HG03342 (cell line): ENCODE measurements at regions not wholly inside any gene's neighbourhood (a gene's known extent, or its start where the extent isn't known, plus 50 kb on each side); places are given as distances from the start of the nearest gene placed in this dataset.
"Not testable (repeated sequence)": the region's sequence is repeated elsewhere in the genome, so short reads cannot be mapped to it uniquely, and the experiment has no call there.

ENCODE experiments used
- ATAC-seq: cut with Tn5 transposase; IDR thresholded peaks from one replicate; pipeline ENCODE4 v1.9.1; 2021; ENCODE audit warnings: mild to moderate bottlenecking, moderate library complexity; ENCODE audit not compliant: unreplicated experiment

DNA sequence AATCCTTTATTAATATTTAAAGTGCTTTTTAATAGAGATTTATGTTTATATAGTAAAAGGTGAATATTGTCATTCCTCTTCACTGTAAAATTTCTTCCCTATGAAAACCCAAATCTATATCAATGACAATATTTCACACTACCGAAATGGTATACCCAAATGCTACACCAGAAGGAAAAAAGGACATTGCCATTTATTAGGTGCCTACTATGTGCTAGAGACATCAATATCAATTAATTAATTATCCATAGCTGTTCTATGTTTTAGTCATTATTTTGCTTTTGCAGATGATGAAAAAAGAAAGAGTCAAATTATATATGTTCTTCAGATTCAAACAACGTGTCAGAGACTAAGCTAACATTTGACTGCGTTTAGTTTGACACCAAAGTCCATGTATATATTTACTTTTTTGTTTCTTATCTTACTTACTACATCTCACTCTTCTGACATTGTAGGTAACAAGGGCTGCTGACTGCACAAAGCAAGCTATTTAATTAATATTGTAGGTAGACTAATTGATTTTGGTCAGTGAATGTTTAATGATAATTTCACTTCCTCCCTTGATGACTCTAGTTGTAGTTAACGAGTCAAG, 614.0 kb upstream of the FOXG1 start:
- ATAC-seq = no peak

DNA sequence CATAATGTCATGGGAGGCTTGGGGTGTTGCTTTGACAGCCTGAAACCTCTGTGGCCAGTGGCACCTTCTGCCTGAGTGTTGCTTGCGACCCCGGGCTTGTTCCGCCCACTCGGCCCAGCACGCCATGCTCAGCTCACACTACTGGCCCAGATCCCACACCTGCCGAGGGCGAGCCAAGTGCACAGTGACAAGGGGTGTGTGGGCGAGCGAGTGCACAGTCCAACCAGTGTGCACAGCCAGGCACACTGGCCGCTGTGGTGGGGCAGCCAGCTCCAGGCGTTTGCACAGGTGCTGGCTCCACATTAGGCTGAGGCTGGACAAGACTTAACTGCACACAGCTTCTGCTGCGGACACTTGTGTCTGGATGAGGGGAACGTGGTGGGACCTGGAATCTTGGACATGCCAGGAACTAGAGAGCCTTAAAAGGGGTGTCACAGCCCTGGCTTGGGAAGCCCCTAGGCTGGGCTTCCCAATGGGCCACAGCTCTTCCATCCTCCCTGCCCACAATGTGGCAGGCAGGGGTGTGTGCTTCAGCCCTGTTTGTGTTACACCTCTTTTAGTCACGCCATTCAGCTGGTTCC, 609.2 kb upstream of the FOXG1 start:
- no peak for ATAC-seq

DNA sequence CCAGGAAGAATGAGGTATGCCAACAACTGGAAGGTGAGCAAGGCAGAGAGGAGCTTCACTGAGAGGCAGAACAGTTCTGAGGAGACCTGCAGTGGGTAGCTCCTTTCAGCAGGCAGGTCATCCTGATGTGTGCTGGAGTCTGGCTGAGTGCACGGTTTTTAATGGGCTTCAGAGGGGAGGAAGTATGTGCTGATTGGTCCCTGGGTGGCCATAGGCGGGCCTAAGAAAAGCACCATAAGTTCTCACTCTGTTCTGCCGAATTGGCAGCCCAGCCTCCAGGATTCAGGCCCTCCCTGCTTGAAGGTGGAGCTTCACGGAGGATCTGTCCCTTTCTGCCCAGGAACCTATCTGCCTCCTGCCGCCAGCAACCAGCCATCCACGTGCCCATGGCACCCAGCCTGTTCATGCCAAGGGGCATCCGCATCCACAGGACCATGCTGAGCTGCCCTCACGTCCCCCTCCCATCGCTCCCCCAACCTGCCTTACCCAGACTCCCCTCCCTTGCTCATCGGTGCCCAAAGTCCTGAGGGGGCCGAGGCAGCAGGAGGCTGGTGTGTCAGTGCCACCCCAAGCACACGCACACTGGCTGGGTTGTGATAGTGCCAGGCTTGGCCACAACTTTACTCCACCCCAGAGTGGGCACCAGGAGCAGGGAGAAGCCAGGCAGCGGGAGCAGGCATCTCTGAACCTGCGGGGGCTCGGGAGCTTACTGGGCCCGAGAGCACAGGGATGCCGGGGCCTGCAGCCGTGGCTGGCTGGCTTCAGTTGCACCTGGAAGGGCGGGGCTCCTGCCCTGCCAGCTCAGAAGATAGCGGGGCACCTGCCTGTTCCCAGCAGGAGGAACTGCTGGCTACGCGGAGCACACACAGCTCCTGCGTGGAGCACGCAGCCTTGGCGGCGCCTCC, 608.4 kb upstream of the FOXG1 start:
- no peak for ATAC-seq

DNA sequence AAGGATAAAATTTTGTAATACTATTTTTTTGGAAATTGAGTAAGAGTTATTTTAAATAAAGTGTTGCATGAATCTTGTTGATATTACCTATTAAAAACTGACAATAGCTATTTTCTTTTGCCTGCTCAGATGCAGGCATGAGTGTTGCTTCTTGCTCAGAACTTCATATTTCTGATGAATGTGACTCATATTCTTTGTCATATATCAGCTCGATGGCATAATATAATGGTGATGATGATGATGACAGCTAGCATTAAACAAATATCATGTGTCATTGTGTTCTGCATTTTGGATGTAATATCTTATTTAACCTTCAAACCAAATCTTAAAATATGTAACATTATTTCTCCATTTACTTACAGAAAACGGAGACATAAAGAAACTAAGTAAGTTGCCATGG, 605.5 kb upstream of the FOXG1 start:
- ATAC-seq = no peak

DNA sequence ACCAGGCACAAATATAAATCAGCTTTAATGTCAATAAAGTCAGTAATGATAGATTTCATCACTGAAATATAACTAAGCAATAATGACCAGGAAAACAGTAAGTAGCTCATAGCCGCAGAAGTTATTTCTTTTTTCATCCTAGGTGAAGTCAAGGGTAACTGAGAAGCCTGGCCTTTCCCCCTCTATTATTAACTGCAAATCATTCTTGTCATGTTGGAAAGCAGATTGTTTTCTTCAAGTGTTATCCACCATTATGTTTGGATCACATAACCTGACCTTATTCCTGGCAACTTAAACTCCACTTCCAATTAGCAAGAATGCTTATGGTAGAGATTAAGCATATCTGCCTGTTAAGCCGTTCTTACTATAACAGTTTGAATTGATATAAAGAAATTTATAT, 603.4 kb upstream of the FOXG1 start:
- no peak for ATAC-seq

DNA sequence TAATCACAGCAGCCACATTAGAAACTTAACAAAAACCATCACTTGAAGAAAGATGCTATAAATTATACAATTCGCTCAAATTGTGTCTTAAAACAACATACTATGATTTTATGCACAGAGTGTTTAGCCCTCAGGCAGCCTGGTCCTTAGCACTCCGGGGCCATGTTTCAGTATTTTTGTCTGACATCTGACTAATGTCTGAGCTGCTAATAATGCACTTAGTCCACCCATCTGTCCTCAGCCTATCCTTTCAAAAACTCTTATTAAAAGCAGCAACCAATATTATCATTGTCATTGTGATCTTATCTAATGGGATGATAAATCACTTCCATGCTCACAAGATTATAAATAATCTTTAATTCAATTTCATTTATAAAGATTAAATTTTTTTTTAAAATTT, 602.7 kb upstream of the FOXG1 start:
- ATAC-seq = no peak

DNA sequence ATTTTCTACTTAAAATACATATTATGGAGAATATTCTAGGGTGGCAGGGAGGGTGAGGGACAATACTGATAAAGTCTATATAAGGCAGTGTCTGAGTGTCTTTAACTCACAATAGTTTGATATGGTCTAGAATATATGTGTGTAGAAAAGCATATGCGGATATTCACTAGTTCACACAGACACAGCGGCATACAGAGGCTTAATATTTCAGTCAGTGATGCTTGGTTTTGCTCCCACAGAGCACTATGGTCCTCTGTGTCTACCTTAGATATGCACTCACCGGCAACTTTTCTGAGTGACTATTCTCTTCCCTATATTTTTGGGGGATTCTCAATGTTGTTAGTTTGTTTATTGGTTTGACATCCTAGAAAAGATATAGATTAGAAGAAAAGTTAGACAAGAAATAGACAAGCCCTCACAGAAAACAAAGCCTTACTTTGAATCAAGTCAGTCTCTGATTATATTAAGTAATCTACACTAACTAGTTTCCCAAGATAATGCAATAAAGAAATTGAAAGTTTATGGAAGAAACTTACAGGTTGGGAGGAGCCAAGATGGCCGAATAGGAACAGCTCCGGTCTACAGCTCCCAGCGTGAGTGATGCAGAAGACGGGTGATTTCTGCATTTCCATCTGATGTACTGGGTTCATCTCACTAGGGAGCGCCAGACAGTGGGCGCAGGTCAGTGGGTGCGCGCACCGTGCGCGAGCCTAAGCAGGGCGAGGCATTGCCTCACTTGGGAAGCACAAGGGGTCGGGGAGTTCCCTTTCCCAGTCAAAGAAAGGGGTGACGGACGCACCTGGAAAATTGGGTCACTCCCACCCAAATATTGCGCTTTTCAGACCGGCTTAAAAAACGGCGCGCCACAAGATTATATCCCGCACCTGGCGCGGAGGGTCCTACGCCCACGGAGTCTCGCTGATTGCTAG, 578.4 kb upstream of the FOXG1 start:
- ATAC-seq = not testable (repeated sequence)

DNA sequence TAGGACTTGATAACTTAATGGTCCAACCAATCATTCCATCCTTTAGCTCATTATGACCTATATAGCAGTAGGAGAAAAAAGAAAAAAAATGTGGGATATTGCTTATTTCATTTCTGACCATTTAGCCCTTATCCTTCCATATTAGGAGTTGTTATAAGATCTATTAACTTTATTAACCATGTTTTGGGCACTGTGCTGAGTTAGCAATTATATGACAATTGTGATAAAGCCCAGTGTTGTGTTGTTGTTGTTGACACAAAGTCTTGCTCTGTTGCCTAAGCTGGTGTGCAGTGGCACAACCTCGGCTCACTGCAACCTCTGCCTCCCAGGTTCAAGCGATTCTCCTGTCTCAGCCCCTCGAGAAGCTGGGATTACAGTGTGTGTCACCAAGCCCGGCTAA, 569.7 kb upstream of the FOXG1 start:
- ATAC-seq = no peak

DNA sequence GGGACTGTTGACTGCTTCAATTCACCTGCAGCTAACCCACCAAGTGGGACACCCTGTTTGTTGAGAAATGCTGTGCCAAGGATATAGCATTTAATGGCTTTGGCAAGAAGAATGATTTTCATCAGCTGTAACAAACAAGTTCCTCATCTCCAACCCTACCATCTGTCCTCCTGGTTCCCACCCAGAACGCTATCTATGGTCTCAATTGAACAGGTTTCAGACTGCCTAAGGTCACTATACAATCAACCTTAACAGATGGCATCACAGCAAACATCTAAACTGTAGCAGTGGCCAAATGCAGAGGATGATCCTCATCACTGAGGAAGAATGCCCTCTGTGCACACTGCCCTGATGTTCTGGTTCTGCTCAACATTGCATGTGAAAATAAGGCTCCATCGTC, 546.2 kb upstream of the FOXG1 start:
- ATAC-seq = no peak

DNA sequence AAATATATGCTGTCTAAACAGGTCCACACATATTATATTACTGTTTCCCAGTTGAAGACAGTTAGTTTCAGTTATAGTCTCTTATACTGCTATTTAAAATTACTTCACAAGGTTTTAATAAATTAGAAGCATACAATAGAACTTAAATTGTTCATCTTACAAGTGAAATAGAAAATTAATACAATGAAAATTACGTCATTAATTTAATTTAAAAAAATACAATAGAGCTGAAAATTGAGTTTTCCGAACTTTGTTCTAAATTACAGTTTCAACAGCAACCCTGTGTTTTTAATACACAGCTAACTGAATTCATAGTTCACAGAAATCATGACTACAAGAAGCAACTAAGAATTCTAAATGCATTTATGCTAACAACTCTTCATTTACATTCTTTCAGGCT, 525.7 kb upstream of the FOXG1 start:
- ATAC-seq = no peak

DNA sequence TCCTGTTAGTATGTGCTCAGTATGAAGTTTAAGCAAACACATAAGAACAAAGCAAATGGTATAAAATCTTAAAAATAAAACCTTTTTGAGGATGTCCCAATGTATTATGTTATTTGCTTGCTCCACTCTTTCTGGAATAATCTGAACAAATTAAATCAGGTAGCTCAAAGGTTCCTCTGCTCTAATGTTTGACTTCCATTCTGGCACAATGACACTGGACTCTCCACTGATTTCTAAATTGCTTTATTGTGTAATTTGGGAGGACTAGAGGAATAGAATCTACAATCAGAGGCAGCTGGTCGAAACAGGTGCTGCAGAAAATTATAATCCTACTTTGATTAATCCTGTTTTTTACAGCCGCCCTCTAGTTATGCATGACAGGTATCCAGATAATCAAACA, 523.7 kb upstream of the FOXG1 start:
- ATAC-seq = no peak

DNA sequence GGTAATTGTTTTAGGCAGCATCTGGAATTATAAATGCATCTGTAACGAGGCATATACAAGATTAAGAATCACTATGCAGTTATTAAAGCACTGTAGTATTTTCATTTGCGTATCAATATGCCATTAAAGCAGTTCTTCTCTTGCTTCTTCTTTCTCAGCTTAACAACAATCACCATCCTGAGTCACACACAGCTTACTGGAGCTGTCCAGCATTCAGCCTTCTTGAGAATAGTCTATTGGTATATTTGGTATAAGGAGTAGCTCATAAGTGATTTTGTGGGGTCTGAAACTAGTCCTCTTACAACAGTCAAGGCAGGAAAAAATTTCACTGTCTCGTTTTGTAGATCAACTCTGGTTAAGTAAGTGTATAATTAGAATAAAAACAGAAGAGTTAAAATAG, 523.0 kb upstream of the FOXG1 start:
- no peak for ATAC-seq

DNA sequence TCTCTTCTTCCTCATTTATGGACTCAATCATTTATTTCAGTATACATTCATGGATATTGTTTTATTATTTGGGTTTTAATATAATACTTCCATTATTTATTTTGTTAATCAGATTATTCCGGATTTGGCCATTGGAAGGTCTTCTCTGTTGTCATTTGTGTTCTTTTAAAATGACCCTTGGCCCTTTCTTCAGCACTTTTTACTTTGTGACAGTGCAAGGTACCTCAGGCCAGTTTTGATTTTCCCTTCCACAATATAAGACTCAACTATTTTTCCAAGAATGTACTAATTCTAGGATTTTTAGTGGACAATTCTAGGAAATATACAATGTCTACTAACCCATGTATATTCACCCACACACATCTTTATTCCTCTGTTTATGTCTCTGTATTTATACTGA, 521.4 kb upstream of the FOXG1 start:
- no peak for ATAC-seq

DNA sequence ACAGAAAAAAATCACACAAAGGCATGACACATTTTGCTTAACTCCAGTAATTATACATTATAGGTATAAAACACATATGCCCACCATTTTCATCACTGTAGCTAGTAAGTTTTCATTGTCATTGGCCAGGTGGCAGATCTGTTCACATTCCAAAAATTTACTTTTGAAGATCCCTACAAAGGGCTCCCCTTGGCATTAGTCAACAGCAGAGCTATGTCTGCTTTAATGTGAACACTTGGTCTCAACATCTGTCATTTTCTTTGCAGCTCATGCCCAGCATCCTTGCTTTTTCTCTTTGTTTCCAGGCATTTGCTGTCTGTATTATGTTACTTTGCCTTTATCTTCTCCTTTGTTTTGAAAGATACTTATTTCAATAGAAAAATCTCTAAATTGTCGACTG, 519.1 kb upstream of the FOXG1 start:
- no peak for ATAC-seq

DNA sequence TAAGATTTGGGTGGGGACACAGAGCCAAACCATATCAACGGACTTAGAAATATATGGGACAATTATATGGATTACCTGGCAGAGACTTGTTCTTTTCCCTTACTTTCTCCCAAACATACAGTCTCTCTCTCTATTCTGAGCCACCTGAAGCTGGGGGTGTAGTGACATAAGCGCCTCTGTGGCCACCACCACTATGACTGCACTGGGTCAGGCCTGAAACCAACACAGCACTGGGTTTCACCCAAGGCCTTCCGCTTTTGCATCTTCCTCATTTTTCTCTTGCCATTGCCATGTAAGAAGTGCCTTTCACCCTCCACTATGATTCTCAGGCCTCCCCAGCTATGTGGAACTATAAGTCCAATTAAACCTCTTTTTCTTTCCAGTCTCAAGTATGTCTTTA, 514.5 kb upstream of the FOXG1 start:
- ATAC-seq = not testable (repeated sequence)

DNA sequence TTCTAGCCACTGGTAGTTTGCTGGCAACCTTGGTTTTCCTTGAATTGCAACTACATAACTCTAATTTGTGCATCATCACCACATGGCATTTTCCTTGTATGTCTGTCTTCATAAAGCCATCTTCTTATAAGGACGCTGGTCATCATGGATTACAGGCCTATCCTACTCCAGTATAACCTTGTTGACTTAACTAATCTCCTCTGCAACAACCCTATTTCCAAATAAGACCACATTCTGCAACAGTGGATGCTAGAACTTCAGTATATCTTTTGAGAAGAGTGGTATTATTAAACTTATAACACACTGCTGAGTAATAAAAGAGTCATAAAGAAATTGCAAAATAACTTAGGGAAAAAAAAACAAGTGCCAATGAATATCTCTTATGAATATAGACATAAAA, 511.8 kb upstream of the FOXG1 start:
- no peak for ATAC-seq

DNA sequence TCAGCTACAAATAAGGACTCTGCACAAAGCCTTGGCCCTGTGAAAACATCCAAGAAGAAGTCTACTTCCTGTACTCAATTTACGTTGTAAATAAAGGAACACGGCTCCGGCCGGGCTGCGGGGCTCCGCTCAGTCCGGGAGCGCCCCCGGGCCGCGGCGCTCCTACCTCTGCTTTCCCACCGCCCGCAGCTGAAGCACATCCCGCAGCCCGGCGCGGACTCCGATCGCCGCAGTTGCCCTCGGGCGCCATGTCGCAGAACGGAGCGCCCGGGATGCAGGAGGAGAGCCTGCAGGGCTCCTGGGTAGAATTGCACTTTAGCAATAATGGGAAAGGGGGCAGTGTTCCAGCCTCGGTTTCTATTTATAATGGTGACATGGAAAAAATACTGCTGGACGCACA, 502.3 kb upstream of the FOXG1 start:
- no peak for ATAC-seq

DNA sequence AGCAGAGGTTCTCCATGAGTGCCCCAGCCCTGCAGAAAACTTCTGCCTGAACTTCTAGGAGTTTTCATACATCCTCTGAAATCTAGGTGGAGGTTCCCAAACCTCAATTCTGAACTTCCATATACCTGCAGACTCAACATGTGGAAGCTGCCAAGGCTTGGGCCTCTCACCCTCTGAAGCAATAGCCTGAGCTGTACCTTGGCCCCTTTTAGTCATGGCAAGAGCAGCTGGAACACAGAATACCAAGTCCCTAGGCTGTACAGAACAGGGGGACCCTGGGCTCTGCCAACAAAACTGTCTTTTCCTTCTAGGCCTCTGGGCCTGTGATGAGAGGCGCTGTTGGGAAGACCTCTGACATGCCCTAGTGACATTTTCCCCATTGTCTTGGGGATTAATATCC, 494.3 kb upstream of the FOXG1 start:
- ATAC-seq = no peak

DNA sequence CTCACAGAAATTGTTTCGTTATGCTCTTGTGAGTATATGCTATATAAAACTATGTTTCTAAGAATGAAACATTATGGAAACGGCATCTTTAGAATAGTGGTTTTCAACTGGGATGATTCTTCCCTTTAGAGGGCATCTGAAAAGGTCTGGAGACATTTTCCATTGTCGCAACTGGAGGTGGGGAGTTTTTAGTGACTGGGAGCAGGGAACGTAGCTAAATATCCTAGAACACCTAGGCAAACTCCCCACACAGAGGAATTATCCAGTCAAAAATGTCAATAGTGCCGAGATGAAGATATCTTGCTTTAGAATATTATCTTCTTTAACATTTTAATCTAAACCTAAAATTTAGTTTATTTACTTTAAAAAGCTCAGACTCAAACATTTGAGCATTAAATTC, 486.1 kb upstream of the FOXG1 start:
- ATAC-seq = no peak

DNA sequence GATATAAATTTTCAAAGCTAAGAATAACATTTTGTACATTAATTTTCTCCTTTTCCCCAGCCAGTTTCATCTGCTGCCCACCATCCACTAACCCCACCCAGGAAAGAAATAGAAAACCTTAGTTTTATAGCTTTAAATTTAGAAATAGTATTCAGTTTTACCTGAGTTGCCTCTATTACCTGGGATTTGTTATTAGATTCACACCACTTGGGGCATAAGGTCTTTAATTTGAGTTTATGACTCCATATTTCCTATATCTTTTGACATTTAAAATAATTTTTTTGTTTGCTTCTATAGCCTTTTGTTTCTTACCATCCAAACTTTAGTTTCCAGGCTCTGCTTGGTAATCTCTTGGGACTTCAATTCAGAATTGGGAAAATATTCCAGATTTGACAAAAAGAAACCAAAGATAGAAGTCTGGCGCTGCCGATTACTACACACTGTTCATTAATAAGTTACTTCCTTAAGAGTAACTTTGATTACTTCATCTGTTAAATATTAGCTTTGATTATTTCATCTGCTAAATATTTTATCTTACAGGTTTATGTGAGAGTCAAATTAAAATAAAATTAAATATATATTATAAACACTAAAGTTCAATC, 485.5 kb upstream of the FOXG1 start:
- ATAC-seq = no peak
